GM21737 (cell line): ENCODE measurements at regions not wholly inside any gene's neighbourhood (a gene's known extent, or its start where the extent isn't known, plus 50 kb on each side); places are given as distances from the start of the nearest gene placed in this dataset.
"Not testable (repeated sequence)": the region's sequence is repeated elsewhere in the genome, so short reads cannot be mapped to it uniquely, and the experiment has no call there.

ENCODE experiments used
- ATAC-seq: cut with Tn5 transposase; IDR thresholded peaks from one replicate; pipeline ENCODE4 v1.9.1; 2021; ENCODE audit warnings: mild to moderate bottlenecking, moderate library complexity; ENCODE audit not compliant: unreplicated experiment

DNA sequence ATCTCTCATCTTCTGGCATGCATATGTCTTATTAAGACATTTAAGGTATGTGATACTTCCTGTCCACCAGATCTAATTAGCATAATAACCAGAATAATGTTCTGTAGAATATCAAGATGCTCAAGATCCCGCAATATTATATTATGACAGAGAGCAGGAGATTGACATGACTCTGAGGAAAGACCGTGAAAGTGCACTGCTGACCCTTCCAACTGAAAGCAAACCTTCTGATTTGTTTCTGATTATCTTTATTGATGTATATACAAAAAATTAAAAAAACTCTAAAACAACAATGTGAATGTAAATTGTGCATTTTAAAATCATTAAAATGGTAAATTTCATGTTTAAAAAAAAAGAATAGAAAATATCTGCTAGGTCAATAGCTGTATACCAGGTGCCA is 184.4 kb upstream of the TMEM45B start:
- no peak for ATAC-seq

DNA sequence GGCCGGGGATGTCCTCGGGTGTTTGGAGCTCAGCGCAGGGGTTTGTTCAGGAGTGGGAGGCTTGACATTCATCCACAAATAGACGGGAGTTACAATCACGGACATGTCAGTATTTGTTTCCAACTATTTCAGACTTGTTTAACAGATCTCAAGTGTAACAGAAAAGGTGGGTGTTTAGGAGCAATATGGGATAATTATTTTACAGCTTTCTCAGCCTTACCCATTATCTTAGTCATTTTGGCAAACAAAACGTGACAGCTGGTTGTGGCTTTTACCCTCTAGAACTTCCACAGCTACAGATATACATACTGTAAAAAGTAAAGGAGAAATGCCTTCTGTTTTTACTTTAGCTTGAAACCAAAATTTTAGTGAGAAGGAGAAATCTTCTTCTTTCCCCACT is 178.7 kb upstream of the TMEM45B start:
- ATAC-seq = no peak

DNA sequence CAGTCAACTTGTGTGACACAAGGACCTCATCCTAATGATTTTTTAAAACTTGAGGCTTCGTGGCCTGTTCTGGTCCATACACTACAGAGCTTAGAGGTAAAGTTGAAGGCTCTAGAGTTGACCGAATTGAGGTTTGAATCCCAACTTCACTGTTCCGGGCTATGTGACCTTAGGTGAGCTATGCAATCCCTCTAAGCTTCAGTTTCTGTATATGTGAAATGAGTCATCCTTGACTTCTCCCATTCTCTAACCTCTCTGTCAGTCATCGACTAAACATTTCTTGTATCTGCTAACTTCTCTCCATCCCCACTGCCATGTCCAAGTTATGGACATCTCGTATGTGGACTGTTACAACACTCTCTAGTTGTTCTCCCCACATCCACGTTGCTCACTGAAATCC is 178.2 kb upstream of the TMEM45B start:
- ATAC-seq = no peak

DNA sequence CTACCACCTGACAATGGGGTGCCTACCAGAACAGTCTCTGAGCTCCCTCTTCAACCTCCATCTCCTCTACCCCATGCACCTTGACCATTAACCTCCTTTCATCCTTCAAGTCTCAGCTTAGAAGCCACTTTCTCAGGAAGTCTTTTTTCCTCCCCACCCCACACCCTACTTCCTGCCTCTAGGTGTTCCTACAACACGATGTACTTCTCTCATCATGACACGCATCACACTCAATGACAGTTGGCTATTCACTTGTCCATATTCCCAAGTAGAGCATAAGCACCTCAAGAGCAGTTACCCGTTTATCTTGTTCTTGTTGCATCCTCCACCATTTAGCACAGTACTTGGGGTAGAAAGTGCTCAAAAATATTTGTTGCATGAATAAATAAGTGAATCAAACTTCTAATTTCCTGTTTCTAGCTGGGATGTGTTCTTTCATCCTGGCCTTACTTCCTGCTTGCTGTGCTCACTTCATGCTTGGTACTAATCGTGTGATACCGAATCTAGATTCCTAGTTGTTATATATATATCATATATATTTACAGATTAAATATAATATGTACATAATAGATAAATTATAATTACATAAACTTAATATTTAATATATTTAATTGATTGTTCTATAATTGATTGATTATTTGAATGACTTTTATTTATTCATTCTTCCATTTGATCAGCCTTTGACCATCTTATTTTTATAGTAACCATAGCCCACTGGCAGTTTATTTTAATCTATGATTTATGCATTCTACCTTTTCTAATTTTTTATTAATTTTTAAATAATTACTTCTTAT is 177.5 kb upstream of the TMEM45B start:
- no peak for ATAC-seq

DNA sequence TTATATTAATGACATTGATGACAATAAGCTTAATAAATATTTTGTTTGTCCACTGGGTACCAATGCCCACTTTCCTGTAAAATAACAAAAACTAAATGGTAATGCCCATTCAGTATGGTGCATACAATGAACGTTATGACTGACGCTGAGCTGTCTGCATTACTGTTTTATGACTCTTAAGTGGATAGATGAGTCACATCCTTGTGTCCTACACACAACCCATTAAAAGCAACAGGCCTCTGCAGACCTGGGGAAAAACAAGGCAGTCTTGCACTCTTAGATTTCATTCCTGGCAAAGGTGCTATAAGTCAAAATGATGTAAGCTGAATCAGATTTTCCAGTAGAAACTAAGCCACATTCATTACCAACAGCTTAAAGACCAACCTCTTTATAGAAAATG is 176.3 kb upstream of the TMEM45B start:
- ATAC-seq = no peak

DNA sequence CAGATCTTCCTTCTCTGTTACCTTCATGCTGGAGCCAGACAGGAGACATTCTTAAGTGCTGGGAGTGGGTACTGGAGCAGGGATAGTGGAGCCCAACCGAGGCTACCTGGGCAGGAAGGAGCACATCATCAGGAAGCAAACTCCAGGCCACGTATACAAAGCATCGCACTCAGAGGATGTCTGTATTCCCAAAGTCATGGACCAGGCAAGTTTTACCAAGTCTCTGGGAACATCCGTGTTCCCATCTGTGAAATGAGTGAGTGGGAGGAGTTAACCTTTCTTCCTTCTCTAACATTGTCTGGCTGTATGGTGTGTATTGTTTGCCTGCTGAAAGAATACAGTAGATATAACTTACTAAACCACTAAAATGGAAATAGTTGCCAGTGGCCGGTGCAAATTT is 175.0 kb upstream of the TMEM45B start:
- no peak for ATAC-seq

DNA sequence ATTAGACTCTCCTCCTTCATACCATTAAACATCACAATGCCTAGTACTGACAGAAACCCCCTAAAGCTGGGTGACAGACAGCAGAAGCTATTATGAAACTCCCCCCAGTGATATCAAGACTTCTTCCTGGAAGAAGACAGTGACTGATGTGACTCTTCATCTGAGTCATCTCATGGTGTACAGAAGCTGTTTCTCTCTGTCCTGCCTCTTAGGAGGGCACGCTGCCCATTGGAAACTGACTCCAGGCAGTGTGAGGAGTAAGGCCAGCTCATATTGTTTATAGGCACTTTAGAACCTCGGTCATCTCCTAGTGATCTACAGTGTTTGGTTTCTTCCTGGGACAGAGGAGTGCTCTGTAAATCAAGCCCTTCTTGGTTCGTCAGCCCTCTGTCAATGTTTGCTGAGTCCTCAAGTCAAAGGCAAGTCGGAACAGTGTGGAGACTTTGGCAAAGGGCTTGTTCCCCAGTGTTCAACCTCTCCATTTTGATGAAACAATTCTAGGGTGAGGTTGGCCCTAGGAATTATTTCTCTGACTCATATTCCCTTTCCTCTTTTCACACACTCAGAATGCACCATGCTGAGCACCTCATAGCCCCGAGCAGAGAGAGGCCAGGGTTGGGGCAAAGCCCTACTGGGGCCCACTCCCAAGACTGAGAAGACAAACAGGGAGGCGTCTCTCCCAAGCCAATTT is 172.5 kb upstream of the TMEM45B start:
- no peak for ATAC-seq

DNA sequence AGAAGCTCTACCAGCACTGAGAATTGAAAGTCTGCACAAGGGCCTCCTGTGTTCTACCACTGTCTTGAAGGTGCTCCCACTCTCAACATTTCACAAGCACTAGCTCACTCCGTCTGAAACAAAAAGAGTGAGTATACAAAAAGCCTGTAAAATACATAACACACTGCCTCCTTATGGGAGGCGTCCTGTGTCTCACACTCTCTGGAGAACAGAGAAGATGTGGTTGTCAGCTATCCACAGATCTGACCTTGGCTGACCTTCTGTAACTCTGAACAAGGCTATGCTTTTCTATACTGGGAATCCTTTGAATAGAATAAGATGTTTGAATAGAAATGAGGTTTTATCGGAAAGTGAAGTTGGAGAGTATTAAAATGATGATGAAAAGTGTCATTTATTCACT is 171.3 kb upstream of the TMEM45B start:
- ATAC-seq = no peak

DNA sequence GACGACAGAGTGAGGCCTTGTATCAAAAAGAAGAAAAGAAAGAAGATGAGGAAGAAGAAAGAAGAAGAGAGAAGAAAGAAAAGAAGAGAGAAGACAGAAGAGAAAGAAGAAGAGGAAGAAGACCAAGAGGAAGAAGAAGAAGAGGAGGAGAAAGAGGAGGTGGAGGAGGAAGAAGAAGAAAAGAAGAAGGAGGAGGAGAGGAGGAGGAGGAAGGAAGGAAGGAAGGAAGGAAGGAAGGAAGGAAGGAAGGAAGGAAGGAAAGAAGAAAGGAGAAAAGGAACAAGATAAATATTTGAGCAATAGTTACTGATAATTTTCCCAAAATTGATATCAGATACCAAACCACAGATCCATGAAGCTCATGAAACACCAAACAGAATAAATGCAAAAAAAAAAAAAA is 169.7 kb upstream of the TMEM45B start:
- ATAC-seq = no peak

DNA sequence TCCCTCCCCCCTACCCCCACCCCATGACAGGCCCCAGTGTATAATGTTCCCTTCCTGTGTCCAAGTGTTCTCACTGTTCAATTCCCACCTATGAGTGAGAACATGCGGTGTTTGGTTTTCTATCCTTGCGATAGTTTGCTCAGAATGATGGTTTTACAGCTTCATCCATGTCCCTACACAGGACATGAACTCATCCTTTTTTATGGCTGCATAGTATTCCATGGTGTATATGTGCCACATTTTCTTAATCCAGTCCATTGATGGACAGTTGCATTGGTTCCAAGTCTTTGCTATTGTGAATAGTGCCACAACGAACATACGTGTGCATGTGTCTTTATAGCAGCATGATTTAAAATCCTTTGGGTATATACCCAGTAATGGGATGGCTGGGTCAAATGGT is 165.6 kb upstream of the TMEM45B start:
- not testable (repeated sequence) for ATAC-seq

DNA sequence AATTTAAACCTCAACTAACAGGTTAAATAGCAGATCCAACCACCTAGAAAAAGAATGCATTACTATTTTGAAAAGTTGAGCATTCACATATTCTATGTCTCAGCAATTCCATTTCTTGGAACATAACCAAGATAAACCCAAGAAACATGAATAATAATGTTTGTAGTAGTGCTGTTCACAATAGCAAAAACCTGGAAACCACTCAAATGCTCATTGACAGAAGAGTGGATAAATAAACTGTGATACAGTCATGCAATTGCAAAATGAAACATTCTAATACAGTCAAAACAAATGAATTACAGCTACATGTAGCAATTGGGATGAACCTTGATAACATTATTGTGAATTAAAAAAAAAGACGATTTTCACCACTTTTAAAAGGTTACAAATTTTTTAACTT is 162.8 kb upstream of the TMEM45B start:
- ATAC-seq = no peak

DNA sequence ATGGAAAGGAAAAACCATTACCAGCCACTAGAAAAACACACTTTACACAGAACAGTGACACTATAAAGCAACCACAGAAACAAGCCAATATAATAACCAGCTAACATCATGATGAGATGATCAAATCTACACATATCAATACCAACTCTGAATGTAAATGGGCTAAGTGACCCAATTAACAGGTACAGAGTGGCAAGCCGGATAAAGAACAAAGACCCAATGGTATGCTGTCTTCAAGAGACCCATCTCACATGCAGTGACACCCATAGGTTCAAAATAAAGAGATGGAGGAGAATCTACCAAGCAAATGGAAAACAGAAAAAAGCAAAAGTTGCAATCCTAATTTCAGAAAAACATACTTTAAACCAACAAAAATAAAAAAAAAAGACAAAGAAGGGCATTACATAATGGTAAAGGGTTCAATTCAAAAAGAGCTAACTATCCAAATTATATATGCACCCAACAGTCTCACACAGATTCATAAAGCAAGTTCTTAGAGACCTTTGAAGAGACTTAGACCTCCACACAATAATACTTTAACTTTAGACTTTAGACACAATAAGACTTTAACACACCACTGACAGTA is 160.3 kb upstream of the TMEM45B start:
- ATAC-seq = no peak

DNA sequence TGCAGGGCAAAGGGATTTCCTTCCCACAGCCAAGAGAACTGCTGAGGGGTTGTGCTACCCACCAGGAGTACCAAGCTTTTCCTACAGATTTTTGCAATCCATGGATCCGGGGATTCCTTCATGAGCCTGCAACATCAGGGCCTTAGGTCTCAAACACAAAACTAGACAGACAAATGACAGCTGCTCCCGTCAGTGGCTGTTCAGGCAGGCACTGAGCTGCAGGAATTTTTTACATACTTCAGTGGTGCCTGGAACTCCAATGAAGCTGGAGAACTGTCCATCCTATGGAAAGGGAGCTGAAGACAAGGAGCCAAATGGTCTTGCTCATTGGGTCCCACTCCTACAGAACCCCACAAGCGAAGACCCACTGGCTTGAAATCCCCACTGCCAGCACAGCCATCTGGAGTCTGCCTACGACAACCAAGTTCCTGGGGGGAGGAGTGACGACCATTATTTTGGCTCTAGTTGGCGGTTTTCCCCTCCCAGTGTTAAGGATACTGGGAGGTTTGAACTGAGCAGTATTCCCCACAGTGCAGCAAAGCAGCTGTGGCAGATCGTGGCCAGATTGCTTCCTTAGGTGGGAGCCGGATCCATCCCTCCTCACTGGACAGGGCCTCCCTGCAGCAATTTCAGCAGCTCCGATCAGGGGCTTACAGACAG is 157.7 kb upstream of the TMEM45B start:
- ATAC-seq = no peak

DNA sequence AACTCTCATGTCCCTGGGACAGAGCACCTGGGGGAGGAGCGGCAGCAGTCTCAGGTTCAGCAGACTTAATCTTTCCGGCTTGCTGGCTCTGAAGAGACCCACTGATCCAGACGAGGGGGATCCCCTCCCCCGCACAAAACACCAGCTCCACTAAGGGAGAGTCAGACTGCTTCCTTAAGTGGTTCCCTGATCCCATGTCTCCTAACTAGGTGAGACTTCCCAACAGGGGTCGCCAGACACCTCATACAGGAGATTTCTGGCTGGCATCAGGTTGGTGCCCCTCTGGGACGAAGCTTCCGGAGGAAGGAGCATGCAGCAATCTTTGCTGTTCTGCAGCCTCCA is 157.2 kb upstream of the TMEM45B start:
- ATAC-seq = no peak

DNA sequence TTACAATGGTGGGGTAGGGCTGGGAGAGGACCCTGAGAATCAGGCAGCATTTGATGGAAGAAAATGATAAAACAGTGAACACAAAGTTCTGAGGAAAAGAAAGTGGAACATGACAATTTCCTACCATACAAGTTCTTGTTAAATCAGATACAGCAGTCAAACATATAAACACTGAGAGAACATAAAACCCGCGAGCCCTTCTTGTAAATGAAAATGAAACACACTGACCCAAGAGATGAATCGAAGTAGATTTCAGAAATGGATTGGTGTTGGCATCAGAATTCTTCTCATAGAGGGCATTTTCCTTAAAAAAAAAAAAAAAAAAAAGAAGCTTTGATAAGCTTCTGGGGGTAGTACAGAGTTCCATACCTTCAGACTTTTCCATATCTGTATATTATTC is 134.7 kb upstream of the TMEM45B start:
- no peak for ATAC-seq

DNA sequence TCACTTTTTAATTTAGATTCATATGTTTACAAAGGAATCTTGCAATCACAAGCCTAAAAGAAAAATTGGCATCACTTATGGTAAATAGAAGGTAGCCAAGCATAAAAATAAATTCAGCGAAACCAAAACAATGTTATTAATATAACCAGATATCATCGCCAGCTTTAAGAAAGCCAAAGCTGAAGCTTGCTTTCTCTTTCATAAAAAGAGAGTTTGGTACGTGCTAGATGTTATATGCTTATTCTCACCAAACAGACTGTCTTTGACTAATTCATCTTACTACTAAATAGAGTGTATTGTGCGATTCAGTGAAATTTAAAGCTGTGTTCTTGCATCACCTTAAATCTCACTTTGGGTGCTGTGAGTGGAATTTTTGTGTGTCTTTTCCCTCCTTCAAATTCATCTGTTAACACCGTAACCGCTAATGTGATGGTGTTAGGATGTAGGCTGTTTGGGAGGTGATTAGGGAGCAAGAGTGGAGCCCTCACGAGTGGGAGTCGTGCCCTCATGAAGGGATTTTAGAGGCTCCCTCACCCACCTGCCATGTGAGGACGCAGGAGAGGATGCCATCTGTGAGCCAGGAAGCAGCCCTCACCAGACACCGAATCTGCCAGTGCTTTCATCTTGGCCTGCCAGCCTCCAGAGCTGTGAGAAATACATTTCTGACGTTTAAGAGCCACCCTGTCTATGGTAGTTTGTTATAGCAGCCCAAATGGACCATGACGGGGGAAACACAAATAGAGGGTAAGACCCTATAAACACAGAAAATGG is 134.1 kb upstream of the TMEM45B start:
- ATAC-seq = no peak

DNA sequence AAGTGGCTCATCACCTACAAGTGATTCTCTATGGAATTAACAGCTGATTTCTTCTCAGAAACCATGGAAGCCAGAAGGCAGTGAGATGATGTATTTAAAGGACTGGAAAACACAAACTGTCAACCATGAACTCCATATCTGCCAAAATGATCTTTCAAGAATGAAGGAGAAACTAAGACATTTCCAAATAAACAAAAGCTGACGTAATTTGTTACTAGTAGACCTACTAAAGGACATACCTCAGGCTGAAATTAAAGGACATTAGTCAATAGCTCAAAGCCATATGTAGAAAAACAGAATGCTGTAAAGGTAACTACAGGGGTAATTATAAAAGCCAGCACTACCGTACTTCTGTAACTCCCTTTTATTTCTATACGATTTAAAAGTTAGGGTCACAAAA is 129.4 kb upstream of the TMEM45B start:
- ATAC-seq = no peak

DNA sequence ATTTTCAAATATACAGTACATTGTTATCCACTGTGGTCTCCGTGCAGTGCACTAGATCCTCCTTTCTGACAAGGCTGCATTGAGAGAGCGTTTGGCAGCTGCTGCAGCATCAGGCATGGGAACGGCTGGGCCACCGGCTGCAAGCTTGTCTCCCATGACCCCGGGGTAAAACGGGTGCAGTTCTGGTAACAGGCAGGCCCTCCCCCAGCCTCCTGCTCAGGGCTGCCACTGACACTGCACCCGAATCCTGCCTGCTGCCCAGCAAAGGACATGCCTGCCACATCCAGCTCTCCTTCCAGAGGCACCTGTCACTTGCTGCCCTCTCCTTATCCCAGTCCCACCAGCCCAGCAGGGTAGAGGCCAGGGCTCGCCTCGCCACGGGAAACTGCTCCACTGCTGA is 124.5 kb upstream of the TMEM45B start:
- no peak for ATAC-seq

DNA sequence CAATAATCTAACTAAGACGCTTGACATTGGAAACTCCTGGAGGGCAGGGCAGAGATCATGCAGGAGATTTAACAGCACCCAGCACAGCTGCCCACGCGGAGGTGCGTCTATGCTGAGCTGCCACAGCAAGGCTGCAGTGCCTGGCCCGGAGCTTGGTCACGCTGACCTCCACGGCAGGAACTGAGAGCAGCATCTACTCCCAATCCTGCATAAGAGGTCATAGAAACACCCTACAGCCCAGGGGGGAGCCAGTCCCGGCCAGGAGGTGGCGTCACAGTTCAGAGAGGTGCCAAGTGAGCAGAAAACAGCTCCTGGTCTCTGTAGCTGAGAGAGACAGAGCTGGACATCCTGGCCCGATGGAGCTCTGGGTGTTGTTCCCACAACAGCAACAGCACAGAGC is 121.1 kb upstream of the TMEM45B start:
- no peak for ATAC-seq

DNA sequence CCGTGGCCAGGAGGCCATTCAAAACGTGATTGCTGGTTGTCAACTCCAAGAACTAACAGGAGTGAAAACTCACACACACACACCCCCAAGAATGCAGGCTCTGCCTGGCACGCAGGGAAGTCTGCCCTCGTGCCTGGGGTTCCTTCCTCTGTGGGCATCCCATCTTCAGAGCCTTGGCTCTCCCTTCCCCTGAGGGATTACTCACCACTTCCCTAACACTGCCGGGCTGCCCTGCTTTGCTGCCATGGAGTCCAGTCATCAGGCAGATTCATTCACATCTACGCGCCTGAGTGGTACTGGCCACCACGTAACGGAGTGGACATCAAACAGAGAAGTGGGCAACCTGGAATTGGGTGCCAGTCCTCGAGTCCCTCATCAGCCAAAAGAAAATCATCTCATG is 120.7 kb upstream of the TMEM45B start:
- no peak for ATAC-seq
